H9 (cell line): ENCODE measurements at regions not wholly inside any gene's neighbourhood (a gene's known extent, or its start where the extent isn't known, plus 50 kb on each side); places are given as distances from the start of the nearest gene placed in this dataset.

Source experiments
- DNase-seq: peaks from one replicate; pipeline ENCODE4 v3.0.0-alpha.2; 2017
- H2AFZ ChIP-seq: one replicate; pipeline ENCODE4 v1.6.1; 2013; ENCODE audit warnings: mild to moderate bottlenecking, low read length, control low read depth, moderate library complexity
- H2AK5ac ChIP-seq: 2 replicates; pipeline ENCODE4 v1.6.1; 2013; ENCODE audit warnings: low read length, control low read depth, mixed read lengths; ENCODE audit not compliant: insufficient read length
- H2BK120ac ChIP-seq: one replicate; pipeline ENCODE4 v1.6.1; 2013; ENCODE audit warnings: low read depth, mild to moderate bottlenecking, low read length, control low read depth, inconsistent platforms; ENCODE audit not compliant: poor library complexity, severe bottlenecking
- H2BK12ac ChIP-seq: 2 replicates; pipeline ENCODE4 v1.6.1; 2013; ENCODE audit warnings: low read length, control low read depth, mixed read lengths, low read depth; ENCODE audit not compliant: insufficient read length
- H2BK15ac ChIP-seq: 2 replicates; pipeline ENCODE4 v1.6.1; 2013; ENCODE audit warnings: low read depth, low read length, control low read depth
- H2BK20ac ChIP-seq: one replicate; pipeline ENCODE4 v1.6.1; 2013; ENCODE audit warnings: low read depth, mild to moderate bottlenecking, low read length, control low read depth, inconsistent platforms; ENCODE audit not compliant: poor library complexity, severe bottlenecking
- H2BK5ac ChIP-seq: 2 replicates; pipeline ENCODE4 v1.6.1; 2013; ENCODE audit warnings: low read length, control low read depth, mixed read lengths; ENCODE audit not compliant: insufficient read length
- H3K14ac ChIP-seq: 2 replicates; pipeline ENCODE4 v1.6.1; 2013; ENCODE audit warnings: low read length, control low read depth; ENCODE audit not compliant: insufficient read depth
- H3K18ac ChIP-seq: 2 replicates; pipeline ENCODE4 v1.6.1; 2013; ENCODE audit warnings: low read depth, mild to moderate bottlenecking, mixed read lengths, low read length, control low read depth; ENCODE audit not compliant: insufficient read length
- H3K23ac ChIP-seq: 2 replicates; pipeline ENCODE4 v1.6.1; 2013; ENCODE audit warnings: low read length, control low read depth, mixed read lengths, low read depth; ENCODE audit not compliant: insufficient read length
- H3K23me2 ChIP-seq: 2 replicates; pipeline ENCODE4 v1.6.1; 2013; ENCODE audit warnings: low read depth, mild to moderate bottlenecking, mixed read lengths, low read length, control low read depth; ENCODE audit not compliant: insufficient read length, poor library complexity, severe bottlenecking
- H3K27ac ChIP-seq: 2 replicates; pipeline ENCODE4 v1.5.1; 2013; ENCODE audit warnings: low read length, control low read depth, mixed read lengths, low read depth; ENCODE audit not compliant: insufficient read length
- H3K27me3 ChIP-seq: 2 replicates; pipeline ENCODE4 v1.6.1; 2013; ENCODE audit warnings: low read length, control low read depth, inconsistent platforms; ENCODE audit not compliant: insufficient read depth
- H3K4ac ChIP-seq: 2 replicates; pipeline ENCODE4 v1.6.1; 2013; ENCODE audit warnings: low read depth, mild to moderate bottlenecking, control low read depth, inconsistent platforms, low read length, moderate library complexity
- H3K4me1 ChIP-seq: 2 replicates; pipeline ENCODE4 v1.6.1; 2013; ENCODE audit warnings: low read length, control low read depth, inconsistent platforms; ENCODE audit not compliant: insufficient read depth
- H3K4me2 ChIP-seq: 2 replicates; pipeline ENCODE4 v1.6.1; 2013; ENCODE audit warnings: low read length, control low read depth, mixed read lengths; ENCODE audit not compliant: insufficient read length, insufficient read depth
- H3K56ac ChIP-seq: 2 replicates; pipeline ENCODE4 v1.6.1; 2013; ENCODE audit warnings: low read depth, mild to moderate bottlenecking, mixed read lengths, low read length, control low read depth; ENCODE audit not compliant: insufficient read length
- H3K79me1 ChIP-seq: 2 replicates; pipeline ENCODE4 v1.6.1; 2013; ENCODE audit warnings: low read depth, mild to moderate bottlenecking, moderate library complexity, low read length, control low read depth, inconsistent platforms; ENCODE audit not compliant: insufficient read depth, poor library complexity, severe bottlenecking
- H3K79me2 ChIP-seq: 2 replicates; pipeline ENCODE4 v1.6.1; 2013; ENCODE audit warnings: low read length, control low read depth, inconsistent platforms; ENCODE audit not compliant: insufficient read depth
- H3K9ac ChIP-seq: 2 replicates; pipeline ENCODE4 v1.6.1; 2013; ENCODE audit warnings: low read length, control low read depth, mixed read lengths; ENCODE audit not compliant: insufficient read length; ENCODE audit errors: extremely low read depth
- H3K9me3 ChIP-seq: one replicate; pipeline ENCODE4 v1.6.1; 2013; ENCODE audit warnings: low read depth, low read length, inconsistent platforms; ENCODE audit not compliant: control insufficient read depth
- H3T11ph ChIP-seq: one replicate; pipeline ENCODE4 v1.6.1; 2013; ENCODE audit warnings: mild to moderate bottlenecking, low read length, control low read depth, inconsistent platforms
- H4K20me1 ChIP-seq: one replicate; pipeline ENCODE4 v1.6.1; 2013; ENCODE audit not compliant: control insufficient read depth, insufficient read length, insufficient read depth
- H4K5ac ChIP-seq: 2 replicates; pipeline ENCODE4 v1.6.1; 2013; ENCODE audit warnings: low read depth, mild to moderate bottlenecking, mixed read lengths, low read length, control low read depth; ENCODE audit not compliant: insufficient read length
- H4K8ac ChIP-seq: replicated peaks from 2 replicates; pipeline ENCODE4 v1.6.1; 2013; ENCODE audit warnings: low read length, control low read depth, mixed read lengths, low read depth; ENCODE audit not compliant: insufficient read length
- H4K91ac ChIP-seq: 2 replicates; pipeline ENCODE4 v1.6.1; 2013; ENCODE audit warnings: low read depth, mild to moderate bottlenecking, moderate library complexity, mixed read lengths, low read length, control low read depth; ENCODE audit not compliant: insufficient read length
- H3K27ac Mint-ChIP-seq, 3 experiments: 2 replicates in 2 of 3; 3 replicates in 1 of 3; pipeline ENCODE4 v1.8.0; 2020 to 2021; ENCODE audit warnings: mixed read lengths in 3 of 3, mild to moderate bottlenecking in 1 of 3, moderate library complexity in 1 of 3
- H3K27me3 Mint-ChIP-seq: 2 replicates; pipeline ENCODE4 v1.8.0; 2021; ENCODE audit warnings: low read depth, mild to moderate bottlenecking, moderate library complexity, mixed read lengths
- H3K36me3 Mint-ChIP-seq, 3 experiments: 2 replicates in 2 of 3; 3 replicates in 1 of 3; pipeline ENCODE4 v1.8.0; 2020 to 2021; ENCODE audit warnings: low read depth in 3 of 3, mixed read lengths in 3 of 3; ENCODE audit not compliant: insufficient read depth in 1 of 3
- H3K4me1 Mint-ChIP-seq, 2 experiments: 2 replicates each; pipeline ENCODE4 v1.8.0; 2020; ENCODE audit warnings: mixed read lengths in 2 of 2
- H3K4me3 Mint-ChIP-seq, 2 experiments: 2 replicates in 1 of 2; 3 replicates in 1 of 2; pipeline ENCODE4 v1.8.0; 2020 to 2021; ENCODE audit warnings: mild to moderate bottlenecking in 2 of 2, mixed read lengths in 2 of 2, moderate library complexity in 1 of 2
- H3K9me3 Mint-ChIP-seq, 2 experiments: 2 replicates in 1 of 2; 3 replicates in 1 of 2; pipeline ENCODE4 v1.8.0; 2020; ENCODE audit warnings: mild to moderate bottlenecking in 2 of 2, mixed read lengths in 2 of 2, moderate library complexity in 1 of 2
- WGBS: extraction: QIAGEN DNeasy Blood & Tissue Kit; methylation state at CpG from one replicate; pipeline ENCODE4 v1.1.7; 2013; ENCODE audit warnings: missing lambda C conversion rate, low lambda C conversion rate, mixed read lengths; ENCODE audit not compliant: insufficient read length; ENCODE audit errors: extremely low coverage; 5-methylcytosine and 5-hydroxymethylcytosine counted together
- TF ChIP-seq, protein P1 (sequence below): fragments of 200-600 bp; sonication (generic); conservative IDR thresholded peaks from 3 replicates; pipeline ENCODE4 v1.8.0; 2021; ENCODE audit warnings: antibody characterized with exemption, mild to moderate bottlenecking

- TF ChIP-seq, protein P1, sequence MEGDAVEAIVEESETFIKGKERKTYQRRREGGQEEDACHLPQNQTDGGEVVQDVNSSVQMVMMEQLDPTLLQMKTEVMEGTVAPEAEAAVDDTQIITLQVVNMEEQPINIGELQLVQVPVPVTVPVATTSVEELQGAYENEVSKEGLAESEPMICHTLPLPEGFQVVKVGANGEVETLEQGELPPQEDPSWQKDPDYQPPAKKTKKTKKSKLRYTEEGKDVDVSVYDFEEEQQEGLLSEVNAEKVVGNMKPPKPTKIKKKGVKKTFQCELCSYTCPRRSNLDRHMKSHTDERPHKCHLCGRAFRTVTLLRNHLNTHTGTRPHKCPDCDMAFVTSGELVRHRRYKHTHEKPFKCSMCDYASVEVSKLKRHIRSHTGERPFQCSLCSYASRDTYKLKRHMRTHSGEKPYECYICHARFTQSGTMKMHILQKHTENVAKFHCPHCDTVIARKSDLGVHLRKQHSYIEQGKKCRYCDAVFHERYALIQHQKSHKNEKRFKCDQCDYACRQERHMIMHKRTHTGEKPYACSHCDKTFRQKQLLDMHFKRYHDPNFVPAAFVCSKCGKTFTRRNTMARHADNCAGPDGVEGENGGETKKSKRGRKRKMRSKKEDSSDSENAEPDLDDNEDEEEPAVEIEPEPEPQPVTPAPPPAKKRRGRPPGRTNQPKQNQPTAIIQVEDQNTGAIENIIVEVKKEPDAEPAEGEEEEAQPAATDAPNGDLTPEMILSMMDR = no peak
- Histone ChIP-seq H3K79me2 (no peaks in the 10 kb centered on the region), H4K8ac (no peak overlapping the region), H3K56ac (no peak overlapping the region), H3K4ac (no peak overlapping the region), H4K91ac (no peak overlapping the region), H3K27me3 (no peaks in the 10 kb centered on the region), H2BK120ac (no peak overlapping the region), H3K23ac (no peak overlapping the region), H3K9ac (no peak overlapping the region), H2BK5ac (no peak overlapping the region), H2BK12ac (no peak overlapping the region), H3K9me3 (no peaks in the 10 kb centered on the region), H3K18ac (no peak overlapping the region), H3K27ac (no peak overlapping the region), H4K20me1 (no peaks in the 10 kb centered on the region), H2BK15ac (no peak overlapping the region), H2BK20ac (no peak overlapping the region), H2AFZ (no peak overlapping the region), H2AK5ac (no peak overlapping the region), H3K23me2 (no peaks in the 10 kb centered on the region), H3T11ph (no peak overlapping the region), H3K79me1 (no peaks in the 10 kb centered on the region), H3K4me2 (no peak overlapping the region), H3K4me1 (no peaks in the 10 kb centered on the region), H4K5ac (no peak overlapping the region), H3K14ac (no peak overlapping the region)
- Mint-ChIP-seq H3K9me3 (no peaks in the 10 kb centered on the region), H3K27me3 (peaks cover 8% of the 10 kb centered on the region), H3K4me1 (peaks cover 16 to 17% of the 10 kb centered on the region in 2 experiments), H3K27ac (no peak overlapping the region), H3K4me3 (no peak overlapping the region), H3K36me3 (no peaks in the 10 kb centered on the region)
- WGBS = no CpG with 5 or more reads among the region's 7 CpGs
- DNase-seq = no peak
Observed at GRCh38 chr18:67951137-67951536, 434.6 kb upstream of the DSEL start.
